Vagina (tissue), 2 donors: ENCODE measurements at regions not wholly inside any gene's neighbourhood (a gene's known extent, or its start where the extent isn't known, plus 50 kb on each side); places are given as distances from the start of the nearest gene placed in this dataset.
A peak's percentile ranks its signal among the peaks of the same experiment; 100 is the strongest.

Experiments
- DNase-seq, 2 donors: peaks; one replicate each; pipeline ENCODE4 v3.0.0-alpha.2; 2017; ENCODE audit errors: extremely low spot score in 2 of 2
- H3K27ac ChIP-seq: fragments of 200-600 bp; sonication (generic); one replicate; pipeline ENCODE4 v1.5.1; 2019
- H3K27me3 ChIP-seq: fragments of 200-600 bp; sonication (generic); one replicate; pipeline ENCODE4 v1.5.1; 2019
- H3K36me3 ChIP-seq, 2 donors: fragments of 200-600 bp; sonication (generic); one replicate each; pipeline ENCODE4 v1.5.1; 2017 to 2019
- H3K4me1 ChIP-seq: fragments of 200-600 bp; sonication (generic); one replicate; pipeline ENCODE4 v1.5.1; 2019
- H3K4me3 ChIP-seq, 2 donors: fragments of 200-600 bp; sonication (generic); 1 replicate in 1 of 2; 2 replicates in 1 of 2; pipeline ENCODE4 v1.5.1; 2016 to 2019
- H3K9me3 ChIP-seq: fragments of 200-600 bp; sonication (generic); one replicate; pipeline ENCODE4 v1.5.1; 2019
- CTCF ChIP-seq, 3 experiments: fragments of 450-650 bp in 2 of 3; fragments of 200-600 bp in 1 of 3; sonication (generic) in 1 of 3; IDR thresholded peaks; one replicate each; pipeline ENCODE4 v1.5.1; 2017 to 2019; ENCODE audit warnings: antibody characterized with exemption in 3 of 3, mild to moderate bottlenecking in 2 of 3, moderate library complexity in 2 of 3
- POLR2A ChIP-seq, 2 donors: fragments of 450-650 bp; IDR thresholded peaks; one replicate each; pipeline ENCODE4 v1.6.1; 2017; ENCODE audit warnings: antibody characterized with exemption in 2 of 2, mild to moderate bottlenecking in 2 of 2, moderate library complexity in 2 of 2
- POLR2AphosphoS5 ChIP-seq, 2 donors: sonication (generic); formaldehyde crosslinking; IDR thresholded peaks; one replicate each; pipeline ENCODE4 v1.9.0; 2017; ENCODE audit warnings: antibody characterized with exemption in 2 of 2, mild to moderate bottlenecking in 2 of 2, low read depth in 1 of 2; ENCODE audit not compliant: insufficient read depth in 1 of 2
- intact Hi-C: fragments of 100-400 bp; cut with DNase I; formaldehyde crosslinking; loops from one replicate; pipeline ENCODE4 v1.15.1; 2023

GRCh38 chr2:181742922-181743722 is 62.8 kb upstream of the NEUROD1 start:
- no peak for DNase-seq
- intact Hi-C loops, result loop anchor here (10.0 kb wide), 1 partner anchor 332 kb away; no protein-coding TSS in a partner anchor

GRCh38 chr2:181743723-181744031 is 63.4 kb upstream of the NEUROD1 start:
- Histone ChIP-seq H3K9me3 (no peaks in the 10 kb centered on the region), H3K4me1 (no peaks in the 10 kb centered on the region), H3K4me3 (no peak overlapping the region), H3K27ac (no peak overlapping the region), H3K27me3 (no peaks in the 10 kb centered on the region), H3K36me3 (no peaks in the 10 kb centered on the region)
- no peak for DNase-seq
- intact Hi-C loops, result loop anchor here (10.0 kb wide), 1 partner anchor 331 kb away; no protein-coding TSS in a partner anchor
- TF ChIP-seq CTCF (IDR thresholded peaks at IDR 0.05) (no peak), POLR2AphosphoS5 (IDR thresholded peaks at IDR 0.05; ENCODE audit: insufficient read depth in 1 of 2, low read depth in 1 of 2) (no peak), POLR2A (IDR thresholded peaks at IDR 0.05) (no peak)

More at GRCh38 chr2:181742922-181743722, 62.8 kb upstream of the NEUROD1 start:
- no peaks in the 10 kb centered on the region for H3K27me3 ChIP-seq
- no peak overlapping the region for H3K27ac ChIP-seq
- no peaks in the 10 kb centered on the region for H3K36me3 ChIP-seq
- H3K4me3 ChIP-seq, result no peak overlapping the region
- no peaks in the 10 kb centered on the region for H3K4me1 ChIP-seq
- TF ChIP-seq POLR2A (IDR thresholded peaks at IDR 0.05) (no peak), CTCF (IDR thresholded peaks at IDR 0.05) (peak; percentile 17 to 70 (median 59)), POLR2AphosphoS5 (IDR thresholded peaks at IDR 0.05; ENCODE audit: insufficient read depth in 1 of 2, low read depth in 1 of 2) (peak in 1 of 2 donors; percentile 18)
- no peaks in the 10 kb centered on the region for H3K9me3 ChIP-seq

GRCh38 chr2:181745796-181746540 is 65.7 kb upstream of the NEUROD1 start:
- TF ChIP-seq CTCF (IDR thresholded peaks at IDR 0.05) (no peak), POLR2AphosphoS5 (IDR thresholded peaks at IDR 0.05; ENCODE audit: insufficient read depth in 1 of 2, low read depth in 1 of 2) (no peak), POLR2A (IDR thresholded peaks at IDR 0.05) (no peak)

GRCh38 chr2:181746844-181747243 is 66.5 kb upstream of the NEUROD1 start:
- TF ChIP-seq POLR2AphosphoS5 (IDR thresholded peaks at IDR 0.05; ENCODE audit: insufficient read depth in 1 of 2, low read depth in 1 of 2) (no peak), CTCF (IDR thresholded peaks at IDR 0.05) (no peak)
- no peaks in the 10 kb centered on the region for H3K4me1 ChIP-seq
- no peak for DNase-seq
- H3K36me3 ChIP-seq, result no peaks in the 10 kb centered on the region
- H3K27me3 ChIP-seq, result no peaks in the 10 kb centered on the region
- H3K9me3 ChIP-seq, result no peaks in the 10 kb centered on the region
- intact Hi-C loops, result loop anchor here (10.0 kb wide), 1 partner anchor 328 kb away; no protein-coding TSS in a partner anchor
- no peak overlapping the region for H3K27ac ChIP-seq
- H3K4me3 ChIP-seq, result no peak overlapping the region

More at GRCh38 chr2:181745796-181746540, 65.7 kb upstream of the NEUROD1 start:
- H3K36me3 ChIP-seq, result no peaks in the 10 kb centered on the region
- H3K4me3 ChIP-seq, result no peak overlapping the region
- intact Hi-C loops, result loop anchor here (10.0 kb wide), 1 partner anchor 329 kb away; no protein-coding TSS in a partner anchor
- no peaks in the 10 kb centered on the region for H3K9me3 ChIP-seq
- no peak for DNase-seq
- no peaks in the 10 kb centered on the region for H3K4me1 ChIP-seq
- H3K27me3 ChIP-seq, result no peaks in the 10 kb centered on the region
- H3K27ac ChIP-seq, result no peak overlapping the region
